Mesenteric fat pad (tissue), 1 donor: ENCODE measurements at regions not wholly inside any gene's neighbourhood (a gene's known extent, or its start where the extent isn't known, plus 50 kb on each side); places are given as distances from the start of the nearest gene placed in this dataset. TPM values are rescaled to one million over a fixed set of nuclear protein-coding genes. Genes with fewer than 3 reads are reported as not detected.
"Not testable (repeated sequence)": the region's sequence is repeated elsewhere in the genome, so short reads cannot be mapped to it uniquely, and the experiment has no call there.

Experiments used
- DNase-seq: peaks from one replicate; pipeline ENCODE4 v3.0.0-alpha.2; 2020; ENCODE audit warnings: low spot score
- microRNA-seq: library from miRNA; unstranded; fragments of <30 nt; microRNA quantifications from one replicate; pipeline ENCODE4 v1.2.0, GENCODE V29; 2020; ENCODE audit warnings: borderline number of aligned reads
- donor health status: DM: yes; HTN: yes; CAD: no.

- DNase-seq = peak; percentile 55
Measured at GRCh38 chr2:110291909-110292579, 79.7 kb upstream of the MTLN start.

GRCh38 chr2:110287817-110288216 is 75.5 kb upstream of the MTLN start:
- not testable (repeated sequence) for DNase-seq

- not testable (repeated sequence) for DNase-seq
Measured at GRCh38 chr2:110287253-110287652, 74.9 kb upstream of the MTLN start.

- not testable (repeated sequence) for DNase-seq
Measured at GRCh38 chr2:110285002-110285401, 72.7 kb upstream of the MTLN start.

GRCh38 chr2:110280804-110281203 is 68.5 kb upstream of the MTLN start:
- not testable (repeated sequence) for DNase-seq

- DNase-seq = not testable (repeated sequence)
Measured at GRCh38 chr2:110277054-110277453, 64.7 kb upstream of the MTLN start.

GRCh38 chr2:110276092-110276491 is 63.7 kb upstream of the MTLN start:
- not testable (repeated sequence) for DNase-seq

- not testable (repeated sequence) for DNase-seq
Measured at GRCh38 chr2:110269674-110270073, 57.3 kb upstream of the MTLN start.

GRCh38 chr2:110267828-110268407 is 55.6 kb upstream of the MTLN start:
- not testable (repeated sequence) for DNase-seq

- DNase-seq = not testable (repeated sequence)
Measured at GRCh38 chr2:110264804-110265203, 52.5 kb upstream of the MTLN start.

- DNase-seq = not testable (repeated sequence)
Measured at GRCh38 chr2:110264076-110264681, 51.8 kb upstream of the MTLN start.

- not testable (repeated sequence) for DNase-seq
Measured at GRCh38 chr2:110263462-110263861, 51.1 kb upstream of the MTLN start.

Small RNA genes in the stretch of these regions (microRNA-seq; reads per million reads assigned to microRNA genes)
- gene MIR4436B2 = not detected
